ENCODE measurements at regions not wholly inside any gene's neighbourhood (a gene's known extent, or its start where the extent isn't known, plus 50 kb on each side); places are given as distances from the start of the nearest gene placed in this dataset.

DNA sequence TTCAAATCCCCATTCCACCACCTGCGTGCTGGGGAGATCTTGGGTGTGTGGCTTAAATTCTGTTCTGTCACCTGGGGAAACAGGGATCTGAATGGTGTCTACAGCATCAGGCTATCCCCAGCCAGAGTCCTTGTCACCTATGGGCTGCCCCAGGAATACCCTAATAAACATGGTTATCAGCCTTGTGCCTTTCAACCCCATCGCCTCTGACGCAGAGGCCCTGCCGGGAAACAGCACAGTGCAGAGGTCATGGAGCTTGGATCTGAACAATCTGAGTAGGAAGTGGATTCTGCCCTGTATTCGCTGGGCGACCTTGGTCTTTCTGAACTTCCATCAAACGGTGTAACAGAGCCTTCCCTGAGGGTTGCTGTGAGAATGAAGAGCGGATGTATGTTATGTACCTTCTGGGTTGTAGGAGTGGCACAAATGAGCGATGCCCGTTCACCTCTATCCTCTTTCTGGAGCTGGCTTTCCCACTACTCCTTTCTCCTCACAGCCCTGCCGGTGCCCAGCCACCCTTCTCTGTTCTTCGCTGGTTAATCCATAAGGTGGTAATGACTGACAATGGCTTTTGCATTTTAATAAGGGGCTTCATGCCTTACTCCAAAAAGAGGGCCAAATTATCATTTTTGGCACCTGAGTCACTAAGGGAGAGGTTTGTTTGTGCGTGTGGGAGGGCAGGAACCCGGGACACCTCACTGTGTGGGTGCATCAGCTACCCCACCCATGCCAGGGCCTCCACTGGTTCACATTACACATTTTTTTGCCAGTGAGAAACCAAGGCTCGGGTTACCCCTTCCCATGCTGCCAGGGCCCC is 256.5 kb downstream of the MYCN start (continued):
- TF ChIP-seq, protein P1, sequence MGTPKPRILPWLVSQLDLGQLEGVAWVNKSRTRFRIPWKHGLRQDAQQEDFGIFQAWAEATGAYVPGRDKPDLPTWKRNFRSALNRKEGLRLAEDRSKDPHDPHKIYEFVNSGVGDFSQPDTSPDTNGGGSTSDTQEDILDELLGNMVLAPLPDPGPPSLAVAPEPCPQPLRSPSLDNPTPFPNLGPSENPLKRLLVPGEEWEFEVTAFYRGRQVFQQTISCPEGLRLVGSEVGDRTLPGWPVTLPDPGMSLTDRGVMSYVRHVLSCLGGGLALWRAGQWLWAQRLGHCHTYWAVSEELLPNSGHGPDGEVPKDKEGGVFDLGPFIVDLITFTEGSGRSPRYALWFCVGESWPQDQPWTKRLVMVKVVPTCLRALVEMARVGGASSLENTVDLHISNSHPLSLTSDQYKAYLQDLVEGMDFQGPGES (IDR thresholded peaks at IDR 0.05; ENCODE audit: low read depth, low read length) = no peak

DNA sequence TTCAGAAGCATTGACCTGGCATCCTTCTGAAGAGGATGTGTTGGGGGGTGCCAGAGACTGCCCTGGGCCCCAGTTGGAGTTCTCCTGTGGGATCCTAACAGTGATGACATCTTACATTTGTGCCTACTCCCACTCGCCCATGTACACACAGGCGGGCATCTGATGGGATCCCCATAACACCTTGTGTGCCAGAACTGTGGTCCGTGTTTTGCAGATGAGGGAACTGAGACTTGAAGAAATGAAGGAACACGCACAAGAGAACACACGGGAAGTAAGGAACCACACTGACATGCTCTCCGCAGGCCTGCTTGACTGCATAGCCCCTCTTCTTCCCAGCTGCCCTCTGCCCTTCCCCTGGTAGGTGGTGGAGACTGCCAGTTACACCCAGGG is 255.3 kb downstream of the MYCN start:
- no peaks in the 10 kb centered on the region for H3K9me2 ChIP-seq
- H3K27ac ChIP-seq (ENCODE audit: low read depth in 2 of 2, low read length in 1 of 2) = no peak overlapping the region
- peaks cover 0 to 39% of the 10 kb centered on the region in 2 experiments; a peak in 2 of 4 replicates for H3K4me1 ChIP-seq (ENCODE audit: control insufficient read depth in 1 of 2, insufficient read depth in 2 of 2, low read depth in 1 of 2, low read length in 1 of 2)
- ChIA-PET CTCF (interaction anchor here (1.5 kb wide), 1 partner anchor 86 kb away, joined by 5 read pairs; no protein-coding TSS in a partner anchor), POLR2A (no interaction called here)
- no peak overlapping the region for H3K4me3 ChIP-seq (ENCODE audit: low read depth in 2 of 2, low read length in 1 of 2)
- H3K27me3 ChIP-seq (ENCODE audit: insufficient read depth) = no peaks in the 10 kb centered on the region
- no peaks in the 10 kb centered on the region for H3F3A ChIP-seq (replicated peaks; ENCODE audit: insufficient read depth)
- WGBS (ENCODE audit: low lambda C conversion rate) = 59% methylated on average over 6 of the region's 6 CpGs
- H2AFZ ChIP-seq (ENCODE audit: low read depth) = no peak overlapping the region
- no peaks in the 10 kb centered on the region for H3K36me3 ChIP-seq (replicated peaks in 1 of 2; ENCODE audit: control insufficient read depth in 1 of 2, insufficient read depth in 2 of 2, low read length in 1 of 2)
- no peaks in the 10 kb centered on the region for H4K20me1 ChIP-seq (ENCODE audit: insufficient read depth)
- no peak for DNase-seq
- H3K9ac ChIP-seq = no peak overlapping the region
- peaks cover 3% of the 10 kb centered on the region; the same call in 1 of the 2 replicates for H3K9me3 ChIP-seq
- H3K79me2 ChIP-seq (ENCODE audit: insufficient read depth) = no peaks in the 10 kb centered on the region
- H3K4me2 ChIP-seq = no peak overlapping the region
- TF ChIP-seq MEF2A (IDR thresholded peaks at IDR 0.05; ENCODE audit: borderline replicate concordance, low read depth) (no peak), TEAD4 (IDR thresholded peaks at IDR 0.05; ENCODE audit: borderline replicate concordance, insufficient read depth) (no peak), EZH2phosphoT487 (IDR thresholded peaks at IDR 0.05; ENCODE audit: borderline replicate concordance, low read depth) (no peak), RCOR1 (IDR thresholded peaks at IDR 0.05; ENCODE audit: low read length) (no peak), FOXJ3 (CRISPR knock-in tag; IDR thresholded peaks at IDR 0.05) (no peak), FOSL2 (IDR thresholded peaks at IDR 0.05; ENCODE audit: borderline replicate concordance, low read depth) (no peak)
- TF ChIP-seq, protein P1 (IDR thresholded peaks at IDR 0.05; ENCODE audit: low read depth, low read length) = no peak

DNA sequence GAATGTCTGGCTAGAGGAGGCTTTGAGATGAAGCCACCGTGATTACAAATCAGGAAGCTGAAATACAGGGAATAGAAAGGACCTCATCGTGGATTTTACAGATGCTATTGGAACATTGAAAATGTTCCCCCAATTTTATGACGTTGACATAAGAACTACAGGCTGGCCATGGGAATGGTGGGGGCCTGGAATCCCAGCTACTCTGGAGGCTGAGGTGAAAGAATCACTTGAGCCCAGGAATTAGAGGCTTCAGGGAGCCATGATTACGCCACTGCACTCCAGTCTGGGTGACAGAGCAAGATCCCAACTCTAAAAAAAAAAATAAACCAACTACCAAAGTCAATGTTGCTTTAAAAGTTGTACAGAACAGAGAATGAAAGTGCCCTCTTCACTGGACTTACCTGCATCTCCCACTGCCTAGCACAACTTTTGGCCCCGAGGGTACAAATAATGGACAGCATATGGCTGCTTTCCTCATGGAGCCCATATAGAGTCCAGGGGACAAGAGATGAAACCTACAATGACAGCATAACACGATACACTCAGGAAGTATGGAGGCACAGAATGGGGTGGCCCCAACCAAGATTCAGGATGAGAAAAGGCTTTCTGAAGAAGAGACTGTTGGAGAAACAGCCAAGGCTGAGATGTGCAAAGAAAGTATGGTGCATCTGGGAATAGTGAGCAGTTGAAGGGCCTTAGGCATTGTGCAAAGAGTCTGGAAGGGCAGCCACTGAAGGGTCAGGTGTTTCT is 254.8 kb downstream of the MYCN start:
- ChIA-PET CTCF (interaction anchor here (0.9 kb wide), 1 partner anchor 314 kb away, joined by 3 read pairs; no protein-coding TSS in a partner anchor), POLR2A (no interaction called here)
- H3K27ac ChIP-seq (ENCODE audit: low read depth in 2 of 2, low read length in 1 of 2) = no peak overlapping the region; a peak in 1 of 4 replicates
- no peaks in the 10 kb centered on the region for H3K79me2 ChIP-seq (ENCODE audit: insufficient read depth)
- H2AFZ ChIP-seq (ENCODE audit: low read depth) = no peak overlapping the region
- no peaks in the 10 kb centered on the region for H3K36me3 ChIP-seq (replicated peaks in 1 of 2; ENCODE audit: control insufficient read depth in 1 of 2, insufficient read depth in 2 of 2, low read length in 1 of 2)
- no peak for DNase-seq
- no peak overlapping the region for H3K4me3 ChIP-seq (ENCODE audit: low read depth in 2 of 2, low read length in 1 of 2)
- no peak overlapping the region for H3K4me2 ChIP-seq
- H3K9me3 ChIP-seq = peaks cover 3% of the 10 kb centered on the region; the same call in 1 of the 2 replicates
- peaks cover 0 to 38% of the 10 kb centered on the region in 2 experiments; a peak in 2 of 4 replicates for H3K4me1 ChIP-seq (ENCODE audit: control insufficient read depth in 1 of 2, insufficient read depth in 2 of 2, low read depth in 1 of 2, low read length in 1 of 2)
- no peaks in the 10 kb centered on the region for H3K27me3 ChIP-seq (ENCODE audit: insufficient read depth)
- no peaks in the 10 kb centered on the region for H3F3A ChIP-seq (replicated peaks; ENCODE audit: insufficient read depth)
- no peaks in the 10 kb centered on the region for H4K20me1 ChIP-seq (ENCODE audit: insufficient read depth)
- no peaks in the 10 kb centered on the region for H3K9me2 ChIP-seq
- H3K9ac ChIP-seq = no peak overlapping the region
- TF ChIP-seq TAF1 (IDR thresholded peaks at IDR 0.05; ENCODE audit: borderline replicate concordance, low read depth, low read length) = no peak
- no peak for TF ChIP-seq NFIC (IDR thresholded peaks at IDR 0.05; ENCODE audit: borderline replicate concordance)
- no peak for TF ChIP-seq RXRA (IDR thresholded peaks at IDR 0.05; ENCODE audit: borderline replicate concordance, low read depth)
- WGBS (ENCODE audit: low lambda C conversion rate) = 23% methylated on average over 6 of the region's 6 CpGs
